ENCODE measurements at regions not wholly inside any gene's neighbourhood (a gene's known extent, or its start where the extent isn't known, plus 50 kb on each side); places are given as distances from the start of the nearest gene placed in this dataset.
"Not testable (repeated sequence)": the region's sequence is repeated elsewhere in the genome, so short reads cannot be mapped to it uniquely, and the experiment has no call there.

DNA sequence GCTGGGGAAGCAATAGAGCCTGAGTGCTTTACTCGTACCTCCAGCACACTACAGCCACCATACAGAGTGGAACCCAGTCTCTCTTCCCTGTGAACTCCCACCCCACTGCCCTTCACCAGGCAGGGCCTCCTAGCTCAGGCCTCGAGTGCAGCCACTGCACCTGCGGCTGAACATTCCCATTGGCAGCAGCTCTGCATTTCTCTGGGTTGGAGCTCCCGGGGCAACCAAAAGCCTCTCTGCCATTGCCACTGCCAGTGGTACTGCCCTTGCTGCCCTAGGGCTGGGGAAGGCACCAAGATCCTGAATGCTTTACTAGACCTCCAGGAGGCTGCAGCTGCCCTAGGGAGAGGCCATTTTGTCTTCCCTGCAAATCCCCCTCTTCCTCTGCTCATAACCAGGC lies 266.8 kb downstream of the TDRD3 start:
- no peak for FAIRE-seq

- FAIRE-seq = no peak
Observed at GRCh38 chr13:60662595-60662994, 265.6 kb downstream of the TDRD3 start.

- no peak for FAIRE-seq
Observed at GRCh38 chr13:60661521-60661920, 264.5 kb downstream of the TDRD3 start.

DNA sequence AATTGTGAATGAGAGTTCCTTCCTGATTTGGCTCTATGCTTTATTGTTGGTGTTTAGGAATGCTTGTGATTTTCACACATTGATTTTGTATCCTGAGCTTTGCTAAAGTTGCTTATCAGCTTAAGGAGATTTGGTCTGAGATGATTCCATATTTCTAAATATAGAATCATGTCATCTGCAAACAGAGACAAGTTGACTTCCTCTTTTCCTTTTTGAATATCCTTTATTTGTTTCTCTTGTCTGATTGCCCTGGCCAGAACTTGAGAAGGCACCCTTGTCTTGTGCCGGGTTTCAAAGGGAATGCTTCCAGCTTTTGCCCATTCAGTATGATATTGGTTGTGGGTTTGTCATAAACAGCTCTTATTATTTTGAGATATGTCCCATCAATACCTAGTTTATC lies 260.6 kb downstream of the TDRD3 start:
- FAIRE-seq = not testable (repeated sequence)

- no peak for FAIRE-seq
Observed at GRCh38 chr13:60655256-60655655, 258.2 kb downstream of the TDRD3 start.

DNA sequence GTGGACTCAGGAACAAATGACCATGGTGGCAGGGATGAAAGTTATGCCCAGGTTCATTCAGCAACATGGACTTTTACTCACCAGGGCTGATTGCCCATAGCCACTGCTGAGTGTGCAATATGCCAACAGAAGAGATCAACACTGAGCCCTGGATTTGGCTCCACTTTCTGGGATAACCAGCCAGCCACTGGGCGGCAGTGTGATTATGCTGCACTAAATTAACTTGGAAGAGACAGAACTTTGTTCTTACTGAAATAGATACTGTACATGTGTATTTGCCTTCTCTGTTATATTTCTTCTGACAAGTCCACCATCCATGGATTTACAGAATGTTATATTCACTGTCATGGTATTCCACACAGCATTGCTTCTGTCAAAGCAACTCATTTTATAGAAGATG lies 257.4 kb downstream of the TDRD3 start:
- FAIRE-seq = no peak

DNA sequence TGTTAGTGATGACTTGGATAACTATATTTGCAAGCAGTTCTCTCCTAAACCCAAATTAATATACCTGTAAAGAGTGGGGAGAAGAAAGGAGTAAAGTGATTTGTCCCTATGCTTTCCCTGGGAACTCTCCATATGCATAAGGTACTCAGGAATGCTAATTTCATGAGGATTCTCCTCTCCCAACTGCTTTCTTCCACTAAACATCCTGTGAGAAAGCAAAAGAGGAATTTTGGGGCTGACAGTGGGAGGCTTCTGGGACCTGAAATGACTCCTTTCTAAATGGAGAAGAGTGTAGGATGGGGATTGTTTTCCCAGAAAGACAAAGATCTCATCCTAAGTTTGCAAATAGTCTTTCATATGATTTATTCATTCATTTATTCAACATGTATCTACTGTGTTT lies 250.5 kb downstream of the TDRD3 start:
- FAIRE-seq = no peak

DNA sequence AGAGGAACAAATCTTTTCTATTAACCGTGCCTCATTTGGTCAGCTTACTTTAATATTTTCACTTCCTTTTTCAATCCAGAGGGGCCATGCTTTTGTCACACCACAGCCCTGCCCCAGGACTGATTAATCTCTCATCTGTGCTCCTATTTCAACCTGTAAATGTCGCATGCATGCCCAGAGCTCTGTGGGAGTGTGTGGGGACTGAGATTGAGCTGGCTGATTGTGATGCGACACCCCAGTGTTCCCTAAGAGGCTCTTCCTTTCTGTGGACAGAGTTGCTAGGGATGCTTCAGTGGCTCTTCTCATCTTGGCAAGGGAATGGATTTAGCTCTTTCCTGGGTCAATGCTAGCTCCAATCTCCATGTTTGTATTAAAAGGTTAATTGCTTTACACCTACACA lies 249.6 kb downstream of the TDRD3 start:
- FAIRE-seq = no peak

DNA sequence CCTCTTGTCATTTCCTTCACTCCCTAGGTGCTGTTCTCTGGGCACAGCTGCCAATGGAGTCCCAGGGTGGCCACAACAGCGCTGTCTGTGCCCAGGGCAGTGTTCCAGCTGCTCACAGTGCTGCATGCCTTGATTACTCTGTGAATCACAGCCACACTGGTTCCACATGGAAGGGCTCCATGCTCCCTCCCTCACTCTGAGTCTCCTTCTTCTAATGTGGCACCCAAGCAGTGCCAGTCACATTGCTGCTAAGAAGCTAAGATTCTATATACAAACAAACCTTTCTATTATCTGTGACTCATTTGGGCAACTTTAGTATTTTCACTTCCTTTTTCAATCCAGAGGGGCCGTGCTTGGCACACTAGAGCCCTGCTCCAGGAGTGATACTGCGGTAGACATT lies 248.7 kb downstream of the TDRD3 start:
- no peak for FAIRE-seq

- no peak for FAIRE-seq
Observed at GRCh38 chr13:60642552-60642951, 245.5 kb downstream of the TDRD3 start.

GRCh38 chr13:60629158-60629557 lies 232.1 kb downstream of the TDRD3 start:
- FAIRE-seq = no peak

GRCh38 chr13:60627071-60627686 lies 230.2 kb downstream of the TDRD3 start:
- FAIRE-seq = no peak
